Right lobe of liver (tissue), 6 donors: ENCODE measurements at regions not wholly inside any gene's neighbourhood (a gene's known extent, or its start where the extent isn't known, plus 50 kb on each side); places are given as distances from the start of the nearest gene placed in this dataset.
A peak's percentile ranks its signal among the peaks of the same experiment; 100 is the strongest.

Experiments
- ATAC-seq, 4 donors: fragments of 200-7000 bp; cut with Tn5 transposase; one replicate each; pipeline ENCODE4 v1.9.1; 2020; ENCODE audit warnings: mild to moderate bottlenecking in 4 of 4, moderate library complexity in 4 of 4
- DNase-seq, 3 donors: peaks; one replicate each; pipeline ENCODE4 v3.0.0-alpha.2; 2020
- H3K27ac ChIP-seq, 3 donors: fragments of 200-600 bp; one replicate each; pipeline ENCODE4 v1.8.0; 2022
- H3K27me3 ChIP-seq, 2 donors: fragments of 200-600 bp; one replicate each; pipeline ENCODE4 v1.8.0; 2022
- H3K36me3 ChIP-seq, 4 donors: fragments of 200-600 bp; sonication (generic) in 1 of 4; one replicate each; pipeline versions ENCODE4 v1.5.1 to v1.8.0; 2017 to 2022; ENCODE audit warnings: control low read depth in 1 of 4
- H3K4me1 ChIP-seq, 4 donors: fragments of 200-600 bp; sonication (generic) in 1 of 4; one replicate each; pipeline versions ENCODE4 v1.5.1 to v1.8.0; 2017 to 2022; ENCODE audit warnings: control low read depth in 1 of 4
- H3K4me3 ChIP-seq, 3 donors: fragments of 200-600 bp; one replicate each; pipeline ENCODE4 v1.8.0; 2022
- H3K9me3 ChIP-seq, 4 donors: fragments of 200-600 bp; sonication (generic) in 1 of 4; one replicate each; pipeline versions ENCODE4 v1.5.1 to v1.8.0; 2017 to 2022; ENCODE audit warnings: control low read depth in 1 of 4
- CTCF ChIP-seq, 4 donors: fragments of 200-600 bp in 3 of 4; fragments of 450-650 bp in 1 of 4; IDR thresholded peaks; one replicate each; pipeline versions ENCODE4 v1.5.1 to v1.8.0; 2016 to 2022; ENCODE audit warnings: antibody characterized with exemption in 4 of 4, mild to moderate bottlenecking in 2 of 4
- POLR2A ChIP-seq: fragments of 450-650 bp; IDR thresholded peaks from one replicate; pipeline ENCODE4 v1.6.1; 2017; ENCODE audit warnings: antibody characterized with exemption, mild to moderate bottlenecking
- whole genome bisulfite sequencing: methylation state at CpG from one replicate; pipeline ENCODE4 v1.1.6; 2018; ENCODE audit warnings: low coverage, low lambda C conversion rate; ENCODE audit not compliant: insufficient coverage; ENCODE audit errors: missing lambda C conversion rate; 5-methylcytosine and 5-hydroxymethylcytosine counted together
- intact Hi-C, 2 donors: fragments of 100-400 bp; cut with DNase I; formaldehyde crosslinking; loops; one replicate each; pipeline versions ENCODE4 v1.11.2 to v1.14.1; 2022
- donor health status: DM: no; HTN: yes; CAD: no.
- donor health status: DM: no; HTN: no; CAD: no.
- donor health status: DM: no; HTN: no; CAD: no.
- donor health status: DM: no; HTN: yes; CAD: no.
- donor health status: DM: no; HTN: yes; CAD: no.

GRCh38 chr2:234438305-234438977, 58.4 kb downstream of the ARL4C start:
- DNase-seq, result no peak
- H3K4me3 ChIP-seq, result no peak overlapping the region
- H3K9me3 ChIP-seq, result no peaks in the 10 kb centered on the region
- no peaks in the 10 kb centered on the region for H3K27me3 ChIP-seq
- H3K36me3 ChIP-seq, result no peaks in the 10 kb centered on the region
- TF ChIP-seq POLR2A (no peak), CTCF (IDR thresholded peaks at IDR 0.05) (no peak)
- intact Hi-C loops, result no loop called here
- 60% methylated on average over 13 of the region's 13 CpGs for WGBS
- no peaks in the 10 kb centered on the region for H3K4me1 ChIP-seq
- ATAC-seq, result no peak
- no peak overlapping the region for H3K27ac ChIP-seq

- H3K4me1 ChIP-seq, result no peaks in the 10 kb centered on the region
- TF ChIP-seq POLR2A (no peak), CTCF (IDR thresholded peaks at IDR 0.05) (no peak)
- 67% methylated on average over 11 of the region's 11 CpGs for WGBS
- ATAC-seq, result no peak
- H3K27me3 ChIP-seq, result no peaks in the 10 kb centered on the region
- intact Hi-C loops, result no loop called here
- H3K36me3 ChIP-seq, result no peaks in the 10 kb centered on the region
- no peak overlapping the region for H3K27ac ChIP-seq
- H3K9me3 ChIP-seq, result no peaks in the 10 kb centered on the region
- H3K4me3 ChIP-seq, result no peak overlapping the region
- DNase-seq, result no peak
Observed at GRCh38 chr2:234437642-234438304, 59.1 kb downstream of the ARL4C start.

- intact Hi-C loops, result no loop called here
- Histone ChIP-seq H3K4me1 (no peaks in the 10 kb centered on the region), H3K27ac (no peak overlapping the region), H3K36me3 (no peaks in the 10 kb centered on the region), H3K4me3 (no peak overlapping the region), H3K27me3 (no peaks in the 10 kb centered on the region), H3K9me3 (no peaks in the 10 kb centered on the region)
- DNase-seq, result no peak
- ATAC-seq, result peak in 1 of 4 donors; percentile 35
- TF ChIP-seq CTCF (IDR thresholded peaks at IDR 0.05) (no peak), POLR2A (no peak)
- WGBS, result no CpG with 5 or more reads among the region's 6 CpGs
Observed at GRCh38 chr2:234436482-234436837, 60.4 kb downstream of the ARL4C start.

GRCh38 chr2:234435836-234436481, 60.9 kb downstream of the ARL4C start:
- Histone ChIP-seq H3K27ac (no peak overlapping the region), H3K4me1 (no peaks in the 10 kb centered on the region), H3K36me3 (no peaks in the 10 kb centered on the region), H3K27me3 (no peaks in the 10 kb centered on the region), H3K9me3 (no peaks in the 10 kb centered on the region), H3K4me3 (no peak overlapping the region)
- TF ChIP-seq CTCF (IDR thresholded peaks at IDR 0.05), result no peak
- TF ChIP-seq POLR2A, result no peak
- WGBS, result 48% methylated on average over 4 of the region's 7 CpGs
- ATAC-seq (peak; percentile 34 to 56 (median 52)), DNase-seq (no peak)
- intact Hi-C loops, result no loop called here
